Activated CD4-positive, alpha-beta T cell treated with anti-CD3 and anti-CD28 coated beads for 36 hours (primary cell): ENCODE measurements at regions not wholly inside any gene's neighbourhood (a gene's known extent, or its start where the extent isn't known, plus 50 kb on each side); places are given as distances from the start of the nearest gene placed in this dataset.

ENCODE experiments used
- ATAC-seq: fragments of 200-7000 bp; cut with Tn5 transposase; one replicate; pipeline ENCODE4 v1.10.0; 2021; ENCODE audit warnings: mild to moderate bottlenecking, moderate library complexity
- CTCF ChIA-PET: fragments of 350-600 bp; sonication (Branson Sonifier 250); formaldehyde crosslinking; loops from one replicate; lab custom pipeline; 2021; ENCODE audit warnings: antibody characterized with exemption; lab: Charles Lee
- POLR2A ChIA-PET: fragments of 350-600 bp; sonication (Branson Sonifier 250); formaldehyde crosslinking; loops from one replicate; lab custom pipeline; 2021; ENCODE audit warnings: antibody characterized with exemption, inconsistent platforms; lab: Charles Lee
- DNase-seq: peaks from one replicate; pipeline ENCODE4 v3.0.0-alpha.2; 2020
- H3K27ac Mint-ChIP-seq: one replicate; pipeline ENCODE4 v1.8.0; 2021; ENCODE audit warnings: mixed read lengths
- H3K27me3 Mint-ChIP-seq: one replicate; pipeline ENCODE4 v1.8.0; 2021; ENCODE audit warnings: mixed read lengths
- H3K36me3 Mint-ChIP-seq: one replicate; pipeline ENCODE4 v1.8.0; 2021; ENCODE audit warnings: low read depth, mixed read lengths
- H3K4me1 Mint-ChIP-seq: one replicate; pipeline ENCODE4 v1.8.0; 2021; ENCODE audit warnings: mixed read lengths
- H3K4me3 Mint-ChIP-seq: one replicate; pipeline ENCODE4 v1.8.0; 2021; ENCODE audit warnings: mild to moderate bottlenecking, moderate library complexity, mixed read lengths
- H3K9me3 Mint-ChIP-seq: one replicate; pipeline ENCODE4 v1.8.0; 2021; ENCODE audit warnings: low read depth, mixed read lengths
- intact Hi-C, 2 experiments: fragments of 100-400 bp; cut with DNase I in 1 of 2; cut with micrococcal nuclease in 1 of 2; formaldehyde crosslinking; loops; one replicate each; pipeline versions ENCODE4 v1.14.2 to v1.15.1; 2022 to 2024; cut with DNase I, micrococcal nuclease

GRCh38 chr9:90981726-90982125 lies 180.1 kb downstream of the SYK start:
- Mint-ChIP-seq H3K27ac (no peak overlapping the region), H3K4me3 (no peak overlapping the region), H3K36me3 (no peaks in the 10 kb centered on the region), H3K27me3 (peaks cover 28% of the 10 kb centered on the region), H3K9me3 (no peaks in the 10 kb centered on the region), H3K4me1 (peaks cover 8% of the 10 kb centered on the region)
- POLR2A ChIA-PET: no interaction called here
- intact Hi-C loops: no loop called here
- ATAC-seq (peak; percentile 72), DNase-seq (no peak)
- CTCF ChIA-PET: interaction anchor here (1.2 kb wide), 1 partner anchor 370 kb away, joined by 4 read pairs; no protein-coding TSS in a partner anchor

GRCh38 chr9:90983394-90983793 lies 181.8 kb downstream of the SYK start:
- H3K4me3 Mint-ChIP-seq: no peak overlapping the region
- intact Hi-C loops: no loop called here
- H3K27ac Mint-ChIP-seq: no peak overlapping the region
- ATAC-seq: no peak
- ChIA-PET CTCF (interaction anchor here (1.3 kb wide), 1 partner anchor 69 kb away, joined by 3 read pairs; no protein-coding TSS in a partner anchor), POLR2A (no interaction called here)
- H3K4me1 Mint-ChIP-seq: peaks cover 8% of the 10 kb centered on the region
- H3K36me3 Mint-ChIP-seq: no peaks in the 10 kb centered on the region
- no peaks in the 10 kb centered on the region for H3K9me3 Mint-ChIP-seq
- H3K27me3 Mint-ChIP-seq: peaks cover 24% of the 10 kb centered on the region
- DNase-seq: no peak

GRCh38 chr9:90985631-90986030 lies 184.0 kb downstream of the SYK start:
- DNase-seq (no peak), ATAC-seq (no peak)
- peaks cover 5% of the 10 kb centered on the region for H3K4me1 Mint-ChIP-seq
- no peak overlapping the region for H3K27ac Mint-ChIP-seq
- peaks cover 8% of the 10 kb centered on the region for H3K27me3 Mint-ChIP-seq
- no peaks in the 10 kb centered on the region for H3K9me3 Mint-ChIP-seq
- no peak overlapping the region for H3K4me3 Mint-ChIP-seq
- ChIA-PET POLR2A (interaction anchor here (0.6 kb wide), 1 partner anchor 735 kb away, joined by 5 read pairs; no protein-coding TSS in a partner anchor), CTCF (interaction anchor here (0.6 to 1.7 kb wide), 5 partner anchors 11 to 254 kb away, joined by 3 to 4 read pairs (median 3); no protein-coding TSS in a partner anchor)
- H3K36me3 Mint-ChIP-seq: no peaks in the 10 kb centered on the region
- intact Hi-C loops: loop anchor here in 1 of 2 experiments (5.0 kb wide), 1 partner anchor 447 kb away; no protein-coding TSS in a partner anchor

DNA sequence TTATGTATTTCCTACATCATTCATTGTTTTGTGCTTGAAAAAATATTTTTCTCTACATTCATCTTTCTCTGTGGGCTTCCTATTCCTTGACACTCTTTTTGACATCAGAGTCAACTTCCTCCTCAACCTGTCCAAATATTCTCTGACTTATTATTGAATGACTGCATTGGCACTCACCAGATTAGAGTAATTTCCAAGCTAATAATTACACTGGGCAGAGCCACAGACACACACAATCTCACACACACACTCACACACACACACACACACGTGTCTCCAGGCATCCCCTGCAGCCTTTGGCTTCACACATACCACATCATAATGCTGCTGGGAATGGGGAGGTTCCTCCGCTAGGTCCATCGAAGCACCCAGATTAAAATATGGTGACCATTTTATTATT lies 184.5 kb downstream of the SYK start:
- no peaks in the 10 kb centered on the region for H3K36me3 Mint-ChIP-seq
- H3K27me3 Mint-ChIP-seq: peaks cover 5% of the 10 kb centered on the region
- DNase-seq (no peak), ATAC-seq (no peak)
- ChIA-PET POLR2A (no interaction called here), CTCF (interaction anchor here (1.3 to 1.7 kb wide), 2 partner anchors 12 to 70 kb away, joined by 4 read pairs; no protein-coding TSS in a partner anchor)
- intact Hi-C loops: loop anchor here in 1 of 2 experiments (5.0 kb wide), 1 partner anchor 446 kb away; no protein-coding TSS in a partner anchor
- H3K9me3 Mint-ChIP-seq: no peaks in the 10 kb centered on the region
- no peak overlapping the region for H3K4me3 Mint-ChIP-seq
- no peak overlapping the region for H3K27ac Mint-ChIP-seq
- peaks cover 5% of the 10 kb centered on the region for H3K4me1 Mint-ChIP-seq

DNA sequence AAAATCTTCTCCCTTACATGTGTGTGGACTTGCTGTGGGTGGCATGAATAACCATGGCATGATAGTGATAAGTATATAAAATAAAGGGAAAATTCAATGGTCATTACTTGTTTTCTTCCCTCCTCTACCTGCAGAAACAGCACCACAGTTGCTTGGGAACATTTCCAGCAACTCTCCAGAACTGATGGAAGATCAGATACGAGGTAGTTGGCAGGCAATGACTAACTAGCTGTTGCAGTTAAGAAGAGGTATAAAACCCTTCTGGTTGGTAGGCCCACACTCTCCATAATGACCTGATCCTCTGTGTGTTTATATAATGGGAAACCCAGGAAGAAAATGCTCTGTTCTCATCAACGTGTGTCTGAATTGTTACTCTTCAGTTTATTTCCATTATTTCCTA lies 185.9 kb downstream of the SYK start:
- Mint-ChIP-seq H3K36me3 (no peaks in the 10 kb centered on the region), H3K4me1 (no peaks in the 10 kb centered on the region), H3K27ac (no peak overlapping the region), H3K27me3 (peaks cover 5% of the 10 kb centered on the region), H3K4me3 (no peak overlapping the region), H3K9me3 (peaks cover 3% of the 10 kb centered on the region)
- POLR2A ChIA-PET: no interaction called here
- ATAC-seq (no peak), DNase-seq (no peak)
- intact Hi-C loops: loop anchor here in 1 of 2 experiments (5.0 kb wide), 1 partner anchor 445 kb away; no protein-coding TSS in a partner anchor
- CTCF ChIA-PET: interaction anchor here (1.0 kb wide), 1 partner anchor 73 kb away, joined by 4 read pairs; no protein-coding TSS in a partner anchor

GRCh38 chr9:90988318-90988717 lies 186.7 kb downstream of the SYK start:
- no peak for DNase-seq
- Mint-ChIP-seq H3K4me1 (no peaks in the 10 kb centered on the region), H3K4me3 (no peak overlapping the region), H3K36me3 (no peaks in the 10 kb centered on the region), H3K9me3 (peaks cover 3% of the 10 kb centered on the region), H3K27me3 (peaks cover 5% of the 10 kb centered on the region), H3K27ac (no peak overlapping the region)
- ChIA-PET CTCF (no interaction called here), POLR2A (no interaction called here)
- intact Hi-C loops: loop anchor here in 1 of 2 experiments (5.0 kb wide), 1 partner anchor 444 kb away; no protein-coding TSS in a partner anchor
- no peak for ATAC-seq

GRCh38 chr9:90991953-90992352 lies 190.3 kb downstream of the SYK start:
- DNase-seq: no peak
- Mint-ChIP-seq H3K36me3 (no peaks in the 10 kb centered on the region), H3K27me3 (peaks cover 7% of the 10 kb centered on the region), H3K27ac (no peak overlapping the region), H3K4me1 (no peaks in the 10 kb centered on the region), H3K9me3 (peaks cover 6% of the 10 kb centered on the region), H3K4me3 (no peak overlapping the region)
- ChIA-PET CTCF (no interaction called here), POLR2A (no interaction called here)
- ATAC-seq: no peak
- intact Hi-C loops: no loop called here

- DNase-seq (no peak), ATAC-seq (no peak)
- no peaks in the 10 kb centered on the region for H3K4me1 Mint-ChIP-seq
- H3K4me3 Mint-ChIP-seq: no peak overlapping the region
- H3K27ac Mint-ChIP-seq: no peak overlapping the region
- no peaks in the 10 kb centered on the region for H3K36me3 Mint-ChIP-seq
- intact Hi-C loops: no loop called here
- H3K9me3 Mint-ChIP-seq: peaks cover 6% of the 10 kb centered on the region
- POLR2A ChIA-PET: no interaction called here
- CTCF ChIA-PET: no interaction called here
- peaks cover 7% of the 10 kb centered on the region for H3K27me3 Mint-ChIP-seq
Observed at GRCh38 chr9:90995516-90995915, 193.9 kb downstream of the SYK start.

DNA sequence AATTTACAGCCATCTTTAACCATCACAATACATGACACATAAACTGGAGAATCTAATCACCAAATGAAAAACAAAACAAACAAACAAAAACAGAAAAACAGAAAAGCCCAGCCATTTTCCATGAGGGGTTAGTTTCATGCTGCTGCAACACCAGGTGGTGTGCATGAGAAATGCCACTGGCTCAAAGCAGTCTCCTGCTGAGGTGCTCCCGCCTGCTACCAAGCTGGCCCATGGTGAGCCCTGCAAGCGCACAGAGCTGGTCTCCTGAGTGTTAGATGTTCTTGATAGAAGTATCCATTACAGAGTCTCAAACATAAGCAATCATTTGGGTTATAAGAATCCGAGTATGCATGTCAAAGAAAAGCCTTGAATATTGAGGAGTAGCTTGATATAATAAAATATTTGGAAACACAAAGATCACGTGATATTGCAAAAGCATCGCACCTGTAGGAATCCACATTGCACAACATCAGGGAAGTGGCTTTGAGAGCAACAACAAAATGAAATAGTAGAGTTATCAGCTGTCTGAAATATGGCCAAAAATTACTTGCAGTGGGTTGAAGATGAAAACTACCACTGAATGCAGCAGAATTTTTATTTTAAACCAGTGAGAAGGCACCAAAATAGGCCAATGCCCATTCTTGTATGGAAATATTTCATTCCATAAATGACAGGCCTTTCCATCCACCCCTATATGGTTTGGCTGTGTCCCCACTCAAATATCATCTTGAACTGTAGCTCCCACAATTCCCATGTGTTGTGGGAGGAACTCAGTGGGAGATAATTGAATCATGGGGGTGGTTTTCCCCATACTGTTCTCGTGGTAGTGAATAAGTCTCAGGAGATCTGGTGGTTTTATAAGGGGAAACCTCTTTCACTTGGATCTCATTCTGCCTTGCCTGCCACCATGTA lies 194.8 kb downstream of the SYK start:
- Mint-ChIP-seq H3K27ac (no peak overlapping the region), H3K4me3 (no peak overlapping the region), H3K27me3 (peaks cover 7% of the 10 kb centered on the region), H3K36me3 (no peaks in the 10 kb centered on the region), H3K4me1 (peaks cover 8% of the 10 kb centered on the region), H3K9me3 (peaks cover 5% of the 10 kb centered on the region)
- intact Hi-C loops: no loop called here
- CTCF ChIA-PET: interaction anchor here (0.6 to 1.1 kb wide), 2 partner anchors 28 to 82 kb away, joined by 3 to 4 read pairs; no protein-coding TSS in a partner anchor
- POLR2A ChIA-PET: interaction anchor here (0.7 kb wide), 1 partner anchor 75 kb away, joined by 3 read pairs; no protein-coding TSS in a partner anchor
- ATAC-seq (no peak), DNase-seq (no peak)

- intact Hi-C loops: no loop called here
- Mint-ChIP-seq H3K27me3 (peaks cover 7% of the 10 kb centered on the region), H3K4me3 (no peak overlapping the region), H3K9me3 (peaks cover 4% of the 10 kb centered on the region), H3K4me1 (peaks cover 10% of the 10 kb centered on the region), H3K36me3 (no peaks in the 10 kb centered on the region), H3K27ac (no peak overlapping the region)
- DNase-seq: no peak
- CTCF ChIA-PET: interaction anchor here (0.7 kb wide), 1 partner anchor 35 kb away, joined by 3 read pairs; no protein-coding TSS in a partner anchor
- ATAC-seq: no peak
- POLR2A ChIA-PET: no interaction called here
Observed at GRCh38 chr9:90998573-90998972, 197.0 kb downstream of the SYK start.
